Stimulated activated CD4-positive, alpha-beta T cell treated with anti-CD3 and anti-CD28 coated beads, Interleukin-1b, Interleukin-23, amount 100 ng/mL, for 4 hours (primary cell): ENCODE measurements at regions not wholly inside any gene's neighbourhood (a gene's known extent, or its start where the extent isn't known, plus 50 kb on each side); places are given as distances from the start of the nearest gene placed in this dataset.
"Not testable (repeated sequence)": the region's sequence is repeated elsewhere in the genome, so short reads cannot be mapped to it uniquely, and the experiment has no call there.

Source experiments
- DNase-seq, 2 donors: peaks; one replicate each; pipeline ENCODE4 v3.0.0-alpha.2; 2020; ENCODE audit warnings: low read depth in 2 of 2

DNA sequence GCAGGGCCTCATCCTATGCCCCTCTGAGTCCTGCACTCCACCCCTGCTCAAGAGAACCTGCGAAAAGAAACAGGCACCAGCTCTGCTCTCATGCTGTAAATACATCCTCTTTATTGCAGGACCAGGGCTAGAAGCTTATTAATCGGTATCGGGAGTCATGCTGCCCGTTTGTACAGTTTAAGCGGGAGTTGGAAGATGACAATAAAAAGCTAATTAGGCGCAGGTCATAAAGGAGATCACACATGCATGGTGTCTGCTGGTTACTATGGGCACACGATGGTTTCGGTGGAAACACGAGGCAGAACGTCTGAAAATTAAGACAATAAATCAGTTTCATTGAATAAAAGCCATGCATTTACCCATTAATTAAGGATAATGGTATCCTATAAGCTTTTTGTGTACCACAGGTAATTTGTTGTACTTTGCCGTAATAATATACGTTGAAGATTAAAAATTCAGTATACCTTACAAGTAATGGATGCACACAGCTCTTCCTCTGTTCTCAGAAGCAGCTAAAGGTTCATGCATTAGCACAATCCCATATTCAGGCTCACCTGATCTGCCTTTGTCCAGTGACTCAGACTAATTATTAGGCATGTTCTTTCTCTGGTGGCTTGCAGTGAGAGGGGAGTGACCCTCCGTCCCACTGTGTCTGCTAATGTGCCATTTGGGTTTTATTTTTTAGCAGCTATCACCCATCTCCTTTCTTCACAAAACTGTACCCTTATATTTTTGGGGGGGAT, 406.0 kb downstream of the TSHZ3 start:
- no peak for DNase-seq

DNA sequence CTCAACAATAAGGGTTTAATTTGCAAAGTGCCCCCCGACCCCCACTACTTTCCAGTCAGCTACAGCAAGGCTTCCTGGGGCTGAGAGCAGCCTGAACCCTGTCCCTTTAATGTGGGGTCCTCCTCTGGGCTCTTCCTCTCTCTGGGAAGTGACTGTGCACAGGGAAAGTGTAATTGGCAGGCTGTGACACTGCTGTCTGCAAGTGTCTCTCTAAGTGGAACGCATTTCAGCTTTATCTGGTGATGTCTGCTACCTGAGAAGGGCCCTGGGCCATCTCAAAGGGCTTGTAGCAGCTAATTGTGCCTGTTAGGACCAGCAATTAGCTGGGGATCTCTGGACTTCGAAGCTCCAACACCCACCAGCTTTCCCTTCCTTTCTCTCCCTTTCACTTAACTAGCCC, 406.6 kb downstream of the TSHZ3 start:
- DNase-seq = no peak

DNA sequence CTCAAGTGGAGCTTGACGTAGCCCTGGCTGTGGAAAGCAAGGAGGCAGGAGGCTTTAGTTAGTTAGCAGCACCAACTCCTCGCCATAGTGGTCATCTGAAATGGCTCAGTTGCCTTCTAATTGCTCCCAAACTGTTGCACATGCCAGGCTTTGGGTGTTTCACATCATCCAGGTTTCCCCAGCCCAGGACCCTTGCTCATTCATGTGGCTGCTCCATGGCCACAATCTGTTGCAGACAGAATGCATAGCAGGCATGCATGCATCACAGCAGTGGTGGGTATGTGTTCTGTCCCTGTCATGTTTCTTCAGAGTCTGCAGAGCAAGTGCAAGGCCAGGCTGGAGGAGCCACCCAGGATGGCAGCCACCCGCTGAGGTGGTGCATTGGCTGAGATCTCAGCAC, 407.6 kb downstream of the TSHZ3 start:
- no peak for DNase-seq

- DNase-seq = no peak
Measured at GRCh38 chr19:30936276-30936675, 413.0 kb downstream of the TSHZ3 start.

DNA sequence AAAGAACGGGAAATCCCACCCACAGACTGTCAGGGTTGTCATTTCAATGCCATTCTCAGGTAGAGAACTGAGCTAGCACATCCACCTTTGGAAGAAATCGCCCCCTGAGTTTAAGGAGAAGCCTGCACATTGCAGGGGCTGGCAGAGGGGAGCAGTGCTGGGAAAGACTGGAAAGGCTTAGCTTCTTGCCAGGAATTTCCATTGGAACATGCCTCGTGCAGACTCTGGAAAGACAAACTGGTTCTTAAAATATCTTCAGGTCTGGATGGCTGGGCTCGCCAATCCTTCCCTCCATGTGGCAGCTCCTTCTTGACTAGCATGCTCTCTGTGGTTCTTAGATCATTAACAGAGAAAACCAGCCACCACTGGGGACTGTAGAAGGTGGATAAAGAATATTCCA, 414.1 kb downstream of the TSHZ3 start:
- no peak for DNase-seq

GRCh38 chr19:30933454-30933853, 415.8 kb downstream of the TSHZ3 start:
- not testable (repeated sequence) for DNase-seq

DNA sequence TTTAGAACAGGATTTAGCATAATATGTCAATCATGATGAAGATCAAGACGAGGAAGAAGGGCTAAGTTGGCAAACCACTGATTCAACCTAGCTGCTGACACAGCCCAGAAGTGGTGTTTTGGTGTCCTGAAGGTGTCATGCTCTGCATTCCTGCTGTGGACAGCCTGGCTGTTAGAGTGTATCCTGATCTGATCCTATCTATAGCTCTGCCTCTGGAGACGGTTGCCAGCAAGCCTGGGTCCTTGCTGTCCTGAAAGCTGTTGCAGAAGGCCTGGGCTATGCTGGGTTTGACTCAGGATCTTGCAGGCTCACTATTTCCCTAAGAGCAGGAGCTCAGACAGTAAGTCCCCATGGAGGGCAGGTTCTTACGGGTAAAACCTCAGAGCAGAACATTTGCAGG, 416.4 kb downstream of the TSHZ3 start:
- no peak for DNase-seq

DNA sequence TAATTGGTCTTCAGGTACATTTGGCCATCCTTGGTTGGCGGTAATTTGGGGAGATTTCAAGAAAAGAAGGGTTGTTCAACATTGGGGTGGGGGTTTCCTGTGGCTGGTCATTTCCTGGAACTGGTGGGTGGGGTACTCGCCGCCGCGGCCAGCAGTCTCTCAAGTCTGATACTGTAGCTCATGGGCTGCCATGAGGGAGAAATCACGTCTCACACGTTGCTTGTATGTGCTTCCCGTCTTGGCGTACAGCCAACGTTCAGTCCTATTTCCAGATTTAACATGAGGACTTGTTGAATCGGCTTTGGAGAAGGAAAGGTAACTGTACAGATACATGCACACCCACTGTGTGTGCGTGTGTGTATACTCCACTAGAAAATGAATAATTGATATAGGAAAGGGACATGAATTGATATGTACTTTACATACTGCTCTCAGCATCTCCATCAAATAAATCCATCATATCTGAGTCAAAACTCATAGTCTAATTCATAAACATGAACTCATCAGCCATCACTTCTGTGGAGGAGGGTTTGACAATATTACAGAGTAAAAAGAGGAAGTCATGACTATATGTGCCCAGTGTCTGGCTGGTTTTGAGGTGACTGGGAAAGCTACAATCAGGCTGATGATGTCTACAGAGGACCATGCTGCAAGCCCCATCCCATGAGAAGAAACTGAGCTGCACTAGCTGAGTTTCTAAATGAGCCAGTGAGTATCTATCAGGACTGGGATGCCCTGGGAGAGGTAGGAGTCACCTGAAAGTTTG, 418.1 kb downstream of the TSHZ3 start:
- no peak for DNase-seq

DNA sequence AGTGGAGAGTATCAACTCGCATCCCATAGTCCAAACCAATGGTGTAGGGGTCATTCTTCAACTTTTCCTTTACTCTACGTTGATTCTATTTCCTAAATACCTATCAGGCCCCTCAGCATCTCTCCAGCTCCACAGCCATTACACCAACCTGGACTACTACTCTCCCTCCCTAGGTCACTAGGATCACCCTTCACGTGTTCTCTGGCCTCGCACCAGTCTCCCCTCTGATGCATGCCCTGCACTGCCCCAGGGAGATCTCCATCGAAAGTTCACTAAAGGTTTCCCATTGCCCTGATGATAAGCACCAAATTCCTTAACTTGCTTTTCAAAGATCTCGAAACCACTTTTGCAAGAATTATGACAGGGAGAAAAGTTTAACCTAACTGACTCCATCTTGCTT, 421.5 kb downstream of the TSHZ3 start:
- no peak for DNase-seq

GRCh38 chr19:30924670-30925069, 424.6 kb downstream of the TSHZ3 start:
- DNase-seq = no peak

GRCh38 chr19:30924069-30924636, 425.1 kb downstream of the TSHZ3 start:
- no peak for DNase-seq

GRCh38 chr19:30923621-30924020, 425.6 kb downstream of the TSHZ3 start:
- DNase-seq = no peak

GRCh38 chr19:30923096-30923495, 426.1 kb downstream of the TSHZ3 start:
- DNase-seq = no peak

- DNase-seq = no peak
Measured at GRCh38 chr19:30920222-30920621, 429.0 kb downstream of the TSHZ3 start.

DNA sequence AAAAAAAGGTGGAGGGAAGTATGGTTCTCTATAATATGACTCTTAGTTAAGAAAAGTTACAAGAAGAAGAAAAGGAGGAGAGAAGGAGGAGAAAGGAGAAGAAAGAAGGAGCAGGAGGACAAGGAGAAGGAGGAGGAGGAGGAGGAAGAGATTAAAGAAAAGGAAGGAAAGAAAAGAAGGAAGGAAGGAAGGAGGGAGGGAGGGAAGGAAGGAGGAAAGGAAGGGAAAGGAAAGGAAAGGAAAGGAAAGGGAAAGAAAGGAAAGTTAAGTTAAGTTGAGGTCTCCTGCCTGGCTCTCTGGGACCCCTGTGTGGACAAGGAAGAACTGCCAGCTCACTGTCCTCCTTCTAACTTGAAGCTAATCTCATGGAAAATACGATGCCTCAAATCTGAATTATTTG, 429.5 kb downstream of the TSHZ3 start:
- DNase-seq = no peak

DNA sequence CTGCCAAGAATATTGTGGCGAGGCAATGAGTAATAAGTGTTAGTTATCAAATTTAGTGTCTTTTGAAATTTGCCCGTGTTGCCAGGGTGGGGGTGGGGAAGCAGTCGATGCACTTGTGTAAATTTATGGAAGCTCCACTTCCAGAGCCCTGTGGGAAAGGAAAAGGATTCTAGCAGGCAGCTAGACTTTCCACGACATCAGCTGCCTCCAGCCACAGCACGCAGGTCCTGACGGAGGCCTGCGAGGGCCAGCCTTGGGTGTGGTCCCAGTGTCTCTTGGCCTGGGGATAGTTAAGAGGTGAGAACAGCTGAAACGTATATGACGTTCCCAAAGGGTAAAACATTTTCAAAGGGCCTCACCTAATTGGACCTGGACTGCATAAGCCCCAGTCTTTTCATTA, 433.0 kb downstream of the TSHZ3 start:
- no peak for DNase-seq

DNA sequence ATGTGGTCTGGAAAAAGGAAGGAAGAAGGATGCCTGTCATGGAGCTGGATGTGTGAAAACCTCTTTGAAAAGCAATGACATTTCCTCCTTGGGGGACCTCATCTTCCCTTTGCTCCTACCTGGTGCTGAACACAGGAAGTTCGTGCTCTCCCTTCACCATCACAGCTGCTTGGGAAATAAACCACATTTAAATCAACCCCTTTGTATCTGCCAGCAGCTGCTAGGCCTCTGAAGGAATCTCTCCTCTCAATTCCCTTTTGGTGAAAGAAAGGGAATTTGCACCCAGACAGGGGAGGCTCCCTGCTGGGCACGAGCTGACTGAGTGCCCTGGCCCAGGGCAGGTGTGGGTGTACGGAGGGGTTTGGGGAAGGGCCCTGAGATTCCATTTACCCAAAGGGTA, 437.7 kb downstream of the TSHZ3 start:
- no peak for DNase-seq

- no peak for DNase-seq
Measured at GRCh38 chr19:30910485-30911240, 438.6 kb downstream of the TSHZ3 start.

DNA sequence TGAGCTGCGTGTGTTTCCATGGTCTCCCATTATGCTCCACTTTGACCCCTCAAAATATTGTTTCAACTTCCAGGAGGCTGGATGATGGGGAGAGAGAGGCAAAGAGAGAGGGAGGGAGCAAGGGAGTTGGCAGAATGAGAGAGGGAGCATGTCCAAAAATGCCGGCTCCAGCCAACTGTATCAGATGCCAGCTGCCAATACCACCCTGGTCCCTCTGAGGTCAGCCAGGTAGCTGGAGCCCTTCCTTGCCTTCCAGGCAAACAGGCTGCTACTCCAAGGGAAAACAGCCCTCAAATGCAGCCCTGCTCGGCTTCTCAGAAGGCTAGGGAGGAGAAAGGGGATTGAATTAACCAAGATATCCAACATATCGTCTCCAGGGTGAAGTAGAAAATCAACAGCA, 440.0 kb downstream of the TSHZ3 start:
- no peak for DNase-seq

GRCh38 chr19:30908262-30908771, 440.9 kb downstream of the TSHZ3 start:
- DNase-seq = no peak

DNA sequence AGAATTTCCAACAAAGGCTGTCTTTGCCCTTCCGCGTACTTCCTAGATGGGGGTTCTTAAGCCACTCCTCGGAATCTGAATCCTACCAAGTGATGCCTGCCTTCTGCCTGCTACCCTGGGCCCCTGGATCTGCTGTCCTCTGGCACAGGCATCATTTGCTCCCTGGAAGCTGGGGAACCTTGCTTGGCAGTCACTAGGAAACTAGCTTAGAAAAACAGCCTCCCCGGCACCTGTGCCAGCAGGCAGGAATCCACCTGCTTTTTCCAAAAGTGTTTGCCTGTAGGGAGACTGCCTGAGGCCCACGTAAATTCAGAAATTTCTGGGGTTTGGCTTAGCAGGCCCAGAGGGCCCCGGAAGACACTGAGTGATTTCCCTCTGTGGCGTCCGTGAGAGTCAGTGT, 442.4 kb downstream of the TSHZ3 start:
- no peak for DNase-seq

DNA sequence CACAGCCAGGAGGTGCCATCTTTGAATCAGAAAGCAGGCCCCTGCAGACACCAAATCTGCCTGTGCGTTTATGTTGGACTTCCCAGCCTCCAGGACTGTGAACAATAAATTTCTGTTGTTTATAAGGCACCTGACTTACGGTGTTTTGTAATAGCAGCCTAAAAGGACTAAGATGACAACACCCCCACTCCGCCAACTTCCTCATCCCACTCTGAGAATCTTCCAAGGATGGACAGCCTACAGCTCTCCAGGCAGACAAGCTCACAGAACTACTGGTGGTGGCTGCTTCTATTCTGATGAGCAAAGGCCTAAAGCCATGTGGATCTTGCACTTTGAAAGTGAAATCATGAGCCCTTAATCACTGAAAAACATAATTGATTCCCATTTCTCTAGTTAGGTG, 449.2 kb downstream of the TSHZ3 start:
- no peak for DNase-seq
